Heart left ventricle (tissue), 13 donors: ENCODE measurements at regions not wholly inside any gene's neighbourhood (a gene's known extent, or its start where the extent isn't known, plus 50 kb on each side); places are given as distances from the start of the nearest gene placed in this dataset.

Experiments
- CTCF ChIP-seq, 12 donors: fragments of 200-600 bp; sonication (generic) in 4 of 12; IDR thresholded peaks; one replicate each; pipeline versions ENCODE4 v1.5.0 to v1.8.0; 2018 to 2022; ENCODE audit warnings: antibody characterized with exemption in 12 of 12, mild to moderate bottlenecking in 5 of 12
- POLR2A ChIP-seq, 2 donors: fragments of 450-650 bp; IDR thresholded peaks; one replicate each; pipeline ENCODE4 v1.6.1; 2017; ENCODE audit warnings: antibody characterized with exemption in 2 of 2, mild to moderate bottlenecking in 2 of 2, moderate library complexity in 2 of 2
- donor health status: ischemic (EF 13 %, LVEDD 7.1; RV severe dilation, severe dysfunction).
- donor health status: DM: no; HTN: yes; CAD: no.
- donor health status: DM: no; HTN: no; CAD: no.
- donor health status: ischemic (EF 25% LVEDD 6.9; RV normal size, moderate dysfunction).
- donor health status: ischemic (EF 25% LVEDD 5.7; RV mildly dilated, moderate dysfunction).
- donor health status: ischemic (EF 35%, LVEDD 5.7; RV mildly dilated, moderate dysfunction).
- donor health status: nonischemic (EF 11% LVEDD 7.7; RV severe dilation, severe dysfunction).
- donor health status: DM: yes; HTN: yes; CAD: no.
- donor health status: PGD.
- donor health status: ischemic (EF 29% LVEDD 5.4; RV normal size, mild dysfunction).
- donor health status: nonischemic (EF 23%, LVEDD 6.1; RV moderate dilation, normal function).

GRCh38 chr6:147095316-147095715 is 108.9 kb upstream of the STXBP5 start:
- TF ChIP-seq POLR2A (IDR thresholded peaks at IDR 0.05), result no peak
- no peak for TF ChIP-seq CTCF (IDR thresholded peaks at IDR 0.05)
